CD14-positive monocyte (primary cell): ENCODE measurements at regions not wholly inside any gene's neighbourhood (a gene's known extent, or its start where the extent isn't known, plus 50 kb on each side); places are given as distances from the start of the nearest gene placed in this dataset.

Experiments used
- DNase-seq, 3 donors: peaks; one replicate each; pipeline ENCODE4 v3.0.0-alpha.2; 2011 to 2022
- H2AFZ ChIP-seq: 2 replicates; pipeline ENCODE4 v1.6.0; 2012; ENCODE audit warnings: mild to moderate bottlenecking, low read depth, low read length, inconsistent platforms; ENCODE audit not compliant: insufficient read depth, poor library complexity, severe bottlenecking
- H3K27ac ChIP-seq, 2 donors: 1 replicate in 1 of 2; 2 replicates in 1 of 2; pipeline ENCODE4 v1.5.1; 2012 to 2013; ENCODE audit warnings: low read length in 2 of 2, control low read depth in 1 of 2, inconsistent platforms in 1 of 2, low read depth in 1 of 2, mild to moderate bottlenecking in 1 of 2
- H3K27me3 ChIP-seq, 2 donors: one replicate each; pipeline versions ENCODE4 v1.6.0 to v1.6.1; 2011 to 2013; ENCODE audit warnings: low read length in 2 of 2; ENCODE audit not compliant: control insufficient read depth in 2 of 2, insufficient read depth in 2 of 2
- H3K36me3 ChIP-seq, 2 donors: replicated peaks in 1 of 2; 1 replicate in 1 of 2; 2 replicates in 1 of 2; pipeline versions ENCODE4 v1.5.1 to v1.6.1; 2012 to 2013; ENCODE audit warnings: low read length in 2 of 2, control low read depth in 1 of 2, inconsistent platforms in 1 of 2, mild to moderate bottlenecking in 1 of 2; ENCODE audit not compliant: insufficient read depth in 2 of 2, control insufficient read depth in 1 of 2
- H3K4me1 ChIP-seq, 2 donors: 1 replicate in 1 of 2; 2 replicates in 1 of 2; pipeline versions ENCODE4 v1.5.1 to v1.6.1; 2012 to 2013; ENCODE audit warnings: low read length in 2 of 2, control low read depth in 1 of 2, inconsistent platforms in 1 of 2, mild to moderate bottlenecking in 1 of 2, moderate library complexity in 1 of 2; ENCODE audit not compliant: insufficient read depth in 2 of 2, control insufficient read depth in 1 of 2
- H3K4me2 ChIP-seq: replicated peaks from 2 replicates; pipeline ENCODE3; 2012; ENCODE audit warnings: low read length, moderate library complexity, mild to moderate bottlenecking; ENCODE audit not compliant: poor library complexity, severe bottlenecking; ENCODE audit errors: extremely low read depth
- H3K4me3 ChIP-seq, 3 experiments: fragments of 200-600 bp in 1 of 3; sonication (generic) in 1 of 3; replicated peaks in 1 of 3; 1 replicate in 2 of 3; 2 replicates in 1 of 3; pipeline ENCODE4 v1.5.1; 2011 to 2013; ENCODE audit warnings: low read length in 3 of 3, mild to moderate bottlenecking in 3 of 3, control low read depth in 2 of 3, low read depth in 2 of 3, inconsistent platforms in 1 of 3, moderate library complexity in 1 of 3
- H3K79me2 ChIP-seq: 2 replicates; pipeline ENCODE4 v1.6.0; 2012; ENCODE audit warnings: mild to moderate bottlenecking, control low read depth, inconsistent platforms, low read length, moderate library complexity; ENCODE audit not compliant: insufficient read depth
- H3K9ac ChIP-seq: 2 replicates; pipeline ENCODE4 v1.6.0; 2017; ENCODE audit warnings: low read length, mild to moderate bottlenecking; ENCODE audit not compliant: insufficient read depth, poor library complexity, severe bottlenecking
- H3K9me3 ChIP-seq, 2 donors: replicated peaks in 1 of 2; 1 replicate in 1 of 2; 2 replicates in 1 of 2; pipeline versions ENCODE4 v1.5.1 to v1.6.1; 2012 to 2013; ENCODE audit warnings: low read length in 2 of 2, control low read depth in 1 of 2; ENCODE audit not compliant: control insufficient read depth in 1 of 2, insufficient read depth in 1 of 2
- H4K20me1 ChIP-seq: 2 replicates; pipeline ENCODE4 v1.6.0; 2012; ENCODE audit warnings: mild to moderate bottlenecking, low read length, control low read depth, moderate library complexity; ENCODE audit not compliant: insufficient read depth
- H3K27ac Mint-ChIP-seq, 7 donors: one replicate each; pipeline ENCODE4 v1.8.0; 2020; ENCODE audit warnings: mild to moderate bottlenecking in 7 of 7, mixed read lengths in 7 of 7, moderate library complexity in 6 of 7, inconsistent platforms in 2 of 7
- H3K27me3 Mint-ChIP-seq, 3 donors: one replicate each; pipeline ENCODE4 v1.8.0; 2021 to 2022; ENCODE audit warnings: low read depth in 3 of 3, mild to moderate bottlenecking in 3 of 3, mixed read lengths in 3 of 3, moderate library complexity in 3 of 3, inconsistent platforms in 1 of 3
- H3K36me3 Mint-ChIP-seq, 2 donors: one replicate each; pipeline ENCODE4 v1.8.0; 2020; ENCODE audit warnings: mixed read lengths in 2 of 2, inconsistent platforms in 1 of 2, mild to moderate bottlenecking in 1 of 2
- H3K4me1 Mint-ChIP-seq: one replicate; pipeline ENCODE4 v1.8.0; 2020; ENCODE audit warnings: mild to moderate bottlenecking, mixed read lengths
- H3K4me3 Mint-ChIP-seq, 2 donors: one replicate each; pipeline ENCODE4 v1.8.0; 2020; ENCODE audit warnings: mild to moderate bottlenecking in 2 of 2, mixed read lengths in 2 of 2, moderate library complexity in 1 of 2
- H3K9me3 Mint-ChIP-seq, 7 donors: one replicate each; pipeline ENCODE4 v1.8.0; 2020 to 2022; ENCODE audit warnings: mixed read lengths in 7 of 7, mild to moderate bottlenecking in 6 of 7, moderate library complexity in 6 of 7, inconsistent platforms in 2 of 7
- WGBS: methylation state at CpG from one replicate; pipeline ENCODE4 v1.1.5; 2013; ENCODE audit warnings: missing lambda C conversion rate; ENCODE audit not compliant: insufficient coverage; 5-methylcytosine and 5-hydroxymethylcytosine counted together
- intact Hi-C, 2 donors: fragments of 100-400 bp; cut with micrococcal nuclease; formaldehyde crosslinking; loops; one replicate each; pipeline versions ENCODE4 v1.15.0 to v1.15.1; 2023
- TF ChIP-seq, protein P1 (sequence below): fragments of 200-600 bp; IDR thresholded peaks from one replicate; pipeline ENCODE4 v1.8.0; 2022; ENCODE audit warnings: antibody characterized with exemption, mild to moderate bottlenecking

DNA sequence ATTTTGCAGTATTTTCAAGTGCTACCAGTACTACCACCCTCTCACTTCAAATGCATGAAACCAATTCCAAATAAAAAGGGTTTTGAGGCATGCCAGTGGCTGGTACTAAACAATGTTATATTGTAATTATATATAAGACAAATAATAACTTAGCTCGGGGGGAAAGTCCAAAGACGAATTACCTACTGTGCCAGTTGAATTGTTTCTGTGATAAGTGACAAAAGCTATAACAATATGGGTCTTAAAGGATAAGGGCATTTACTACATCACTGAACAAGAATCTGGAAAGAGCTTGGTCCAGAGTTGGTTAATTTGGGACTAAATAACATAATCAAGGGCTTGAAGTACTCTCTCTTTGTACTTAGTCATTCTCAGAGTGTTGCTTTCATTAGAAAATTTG is 404.7 kb upstream of the CHAC2 start:
- no peak overlapping the region for H3K4me3 Mint-ChIP-seq

GRCh38 chr2:53356291-53356905 is 411.2 kb upstream of the CHAC2 start:
- H2AFZ ChIP-seq = no peak overlapping the region
- DNase-seq = no peak
- Mint-ChIP-seq H3K27ac (no peak overlapping the region), H3K36me3 (no peaks in the 10 kb centered on the region), H3K27me3 (peaks cover 0 to 3% (median 0%) of the 10 kb centered on the region in 3 donors), H3K4me1 (no peaks in the 10 kb centered on the region), H3K9me3 (peaks cover 5 to 18% (median 9%) of the 10 kb centered on the region in 7 donors), H3K4me3 (no peak overlapping the region)
- H3K4me3 ChIP-seq = no peak overlapping the region
- H3K4me1 ChIP-seq = no peaks in the 10 kb centered on the region
- no peak overlapping the region for H3K27ac ChIP-seq
- intact Hi-C loops = no loop called here
- H4K20me1 ChIP-seq = no peaks in the 10 kb centered on the region
- H3K27me3 ChIP-seq = no peaks in the 10 kb centered on the region
- no peaks in the 10 kb centered on the region for H3K79me2 ChIP-seq
- H3K9ac ChIP-seq = no peak overlapping the region
- H3K4me2 ChIP-seq = no peak overlapping the region
- H3K36me3 ChIP-seq = no peaks in the 10 kb centered on the region
- TF ChIP-seq, protein P1, sequence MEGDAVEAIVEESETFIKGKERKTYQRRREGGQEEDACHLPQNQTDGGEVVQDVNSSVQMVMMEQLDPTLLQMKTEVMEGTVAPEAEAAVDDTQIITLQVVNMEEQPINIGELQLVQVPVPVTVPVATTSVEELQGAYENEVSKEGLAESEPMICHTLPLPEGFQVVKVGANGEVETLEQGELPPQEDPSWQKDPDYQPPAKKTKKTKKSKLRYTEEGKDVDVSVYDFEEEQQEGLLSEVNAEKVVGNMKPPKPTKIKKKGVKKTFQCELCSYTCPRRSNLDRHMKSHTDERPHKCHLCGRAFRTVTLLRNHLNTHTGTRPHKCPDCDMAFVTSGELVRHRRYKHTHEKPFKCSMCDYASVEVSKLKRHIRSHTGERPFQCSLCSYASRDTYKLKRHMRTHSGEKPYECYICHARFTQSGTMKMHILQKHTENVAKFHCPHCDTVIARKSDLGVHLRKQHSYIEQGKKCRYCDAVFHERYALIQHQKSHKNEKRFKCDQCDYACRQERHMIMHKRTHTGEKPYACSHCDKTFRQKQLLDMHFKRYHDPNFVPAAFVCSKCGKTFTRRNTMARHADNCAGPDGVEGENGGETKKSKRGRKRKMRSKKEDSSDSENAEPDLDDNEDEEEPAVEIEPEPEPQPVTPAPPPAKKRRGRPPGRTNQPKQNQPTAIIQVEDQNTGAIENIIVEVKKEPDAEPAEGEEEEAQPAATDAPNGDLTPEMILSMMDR = no peak
- WGBS = 92% methylated on average over 26 of the region's 26 CpGs
- peaks cover 20 to 24% of the 10 kb centered on the region in 2 donors for H3K9me3 ChIP-seq

More for the DNA sequence above, 404.7 kb upstream of the CHAC2 start:
- H3K27me3 Mint-ChIP-seq = no peaks in the 10 kb centered on the region
- H3K27me3 ChIP-seq = no peaks in the 10 kb centered on the region
- H3K27ac Mint-ChIP-seq = no peak overlapping the region
- no peak for DNase-seq
- WGBS = no CpG with 5 or more reads among the region's 2 CpGs
- no peak overlapping the region for H3K27ac ChIP-seq
- peaks cover 10 to 18% of the 10 kb centered on the region in 2 donors for H3K9me3 ChIP-seq
- no peaks in the 10 kb centered on the region for H3K4me1 Mint-ChIP-seq
- H3K9me3 Mint-ChIP-seq = peaks cover under 1 to 8% (median 4%) of the 10 kb centered on the region in 7 donors
- no peak overlapping the region for H3K4me3 ChIP-seq
- H2AFZ ChIP-seq = no peak overlapping the region
- no peaks in the 10 kb centered on the region for H3K79me2 ChIP-seq
- TF ChIP-seq, protein P1 = no peak
- no peaks in the 10 kb centered on the region for H3K36me3 ChIP-seq
- no peak overlapping the region for H3K4me2 ChIP-seq
- intact Hi-C loops = no loop called here
- no peak overlapping the region for H3K9ac ChIP-seq
- no peaks in the 10 kb centered on the region for H3K36me3 Mint-ChIP-seq
- no peaks in the 10 kb centered on the region for H3K4me1 ChIP-seq
- no peaks in the 10 kb centered on the region for H4K20me1 ChIP-seq
